SU-DHL-6 (cell line): ENCODE measurements at regions not wholly inside any gene's neighbourhood (a gene's known extent, or its start where the extent isn't known, plus 50 kb on each side); places are given as distances from the start of the nearest gene placed in this dataset.
"Not testable (repeated sequence)": the region's sequence is repeated elsewhere in the genome, so short reads cannot be mapped to it uniquely, and the experiment has no call there.

Source experiments
- EZH2phosphoT487 ChIP-seq: fragments of 200-600 bp; sonication (generic), shearing (Covaris generic); conservative IDR thresholded peaks from 2 replicates; pipeline ENCODE4 v1.6.1; 2018; ENCODE audit warnings: mild to moderate bottlenecking, antibody characterized with exemption, low read length, moderate library complexity, mixed read lengths
- TF ChIP-seq, protein P1 (sequence below): fragments of 200-600 bp; sonication (generic); IDR thresholded peaks from one replicate; pipeline ENCODE4 v1.5.1; 2017; ENCODE audit warnings: antibody characterized with exemption, mild to moderate bottlenecking, low read length, moderate library complexity; ENCODE audit not compliant: insufficient read depth, poor library complexity, severe bottlenecking

DNA sequence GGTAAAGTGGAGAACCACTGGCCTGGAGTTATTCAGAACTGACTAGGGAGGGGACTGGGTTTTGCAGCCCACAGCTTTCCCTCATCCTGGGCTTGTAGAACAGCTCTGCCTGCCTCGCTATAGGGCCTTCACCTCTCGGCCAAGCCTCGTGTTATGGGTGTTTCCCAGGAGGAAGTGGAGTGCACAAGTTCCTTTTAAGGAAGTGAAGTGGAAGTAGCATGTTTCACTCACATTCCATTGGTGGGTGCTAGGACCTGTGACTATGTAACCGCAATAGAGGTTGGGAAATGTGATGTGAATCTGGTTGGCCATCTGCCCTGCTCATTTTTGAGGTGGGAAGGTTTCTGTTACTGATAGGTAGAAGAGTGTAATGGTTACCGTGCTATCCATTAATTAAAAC lies 69.0 kb downstream of the CRYBB2 start:
- not testable (repeated sequence) for TF ChIP-seq EZH2phosphoT487
- TF ChIP-seq, protein P1, sequence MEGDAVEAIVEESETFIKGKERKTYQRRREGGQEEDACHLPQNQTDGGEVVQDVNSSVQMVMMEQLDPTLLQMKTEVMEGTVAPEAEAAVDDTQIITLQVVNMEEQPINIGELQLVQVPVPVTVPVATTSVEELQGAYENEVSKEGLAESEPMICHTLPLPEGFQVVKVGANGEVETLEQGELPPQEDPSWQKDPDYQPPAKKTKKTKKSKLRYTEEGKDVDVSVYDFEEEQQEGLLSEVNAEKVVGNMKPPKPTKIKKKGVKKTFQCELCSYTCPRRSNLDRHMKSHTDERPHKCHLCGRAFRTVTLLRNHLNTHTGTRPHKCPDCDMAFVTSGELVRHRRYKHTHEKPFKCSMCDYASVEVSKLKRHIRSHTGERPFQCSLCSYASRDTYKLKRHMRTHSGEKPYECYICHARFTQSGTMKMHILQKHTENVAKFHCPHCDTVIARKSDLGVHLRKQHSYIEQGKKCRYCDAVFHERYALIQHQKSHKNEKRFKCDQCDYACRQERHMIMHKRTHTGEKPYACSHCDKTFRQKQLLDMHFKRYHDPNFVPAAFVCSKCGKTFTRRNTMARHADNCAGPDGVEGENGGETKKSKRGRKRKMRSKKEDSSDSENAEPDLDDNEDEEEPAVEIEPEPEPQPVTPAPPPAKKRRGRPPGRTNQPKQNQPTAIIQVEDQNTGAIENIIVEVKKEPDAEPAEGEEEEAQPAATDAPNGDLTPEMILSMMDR, result not testable (repeated sequence)
